LoVo (cell line): ENCODE measurements at regions not wholly inside any gene's neighbourhood (a gene's known extent, or its start where the extent isn't known, plus 50 kb on each side); places are given as distances from the start of the nearest gene placed in this dataset.

Experiments
- DNase-seq: peaks from one replicate; pipeline ENCODE4 v3.0.0-alpha.2; 2016; ENCODE audit warnings: low spot score

DNA sequence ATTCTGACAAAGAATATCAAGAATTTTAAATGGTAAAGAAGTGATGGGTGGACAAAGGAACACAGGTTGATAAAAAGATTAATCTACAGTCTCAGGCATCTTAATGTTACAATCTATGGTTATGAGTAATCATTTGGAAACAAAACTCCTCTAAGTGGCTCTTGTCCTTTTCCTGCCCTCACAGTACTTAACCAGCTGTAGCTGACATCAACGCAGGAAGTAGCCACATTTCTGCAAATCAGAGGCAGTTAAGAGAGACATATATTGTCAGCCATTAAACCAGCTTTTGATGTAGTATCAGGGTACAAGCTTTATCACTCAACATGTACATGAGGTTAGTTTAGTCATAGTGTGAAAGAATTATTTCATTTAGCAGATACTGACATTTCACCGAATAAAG, 244.6 kb downstream of the NR4A2 start:
- DNase-seq, result no peak

DNA sequence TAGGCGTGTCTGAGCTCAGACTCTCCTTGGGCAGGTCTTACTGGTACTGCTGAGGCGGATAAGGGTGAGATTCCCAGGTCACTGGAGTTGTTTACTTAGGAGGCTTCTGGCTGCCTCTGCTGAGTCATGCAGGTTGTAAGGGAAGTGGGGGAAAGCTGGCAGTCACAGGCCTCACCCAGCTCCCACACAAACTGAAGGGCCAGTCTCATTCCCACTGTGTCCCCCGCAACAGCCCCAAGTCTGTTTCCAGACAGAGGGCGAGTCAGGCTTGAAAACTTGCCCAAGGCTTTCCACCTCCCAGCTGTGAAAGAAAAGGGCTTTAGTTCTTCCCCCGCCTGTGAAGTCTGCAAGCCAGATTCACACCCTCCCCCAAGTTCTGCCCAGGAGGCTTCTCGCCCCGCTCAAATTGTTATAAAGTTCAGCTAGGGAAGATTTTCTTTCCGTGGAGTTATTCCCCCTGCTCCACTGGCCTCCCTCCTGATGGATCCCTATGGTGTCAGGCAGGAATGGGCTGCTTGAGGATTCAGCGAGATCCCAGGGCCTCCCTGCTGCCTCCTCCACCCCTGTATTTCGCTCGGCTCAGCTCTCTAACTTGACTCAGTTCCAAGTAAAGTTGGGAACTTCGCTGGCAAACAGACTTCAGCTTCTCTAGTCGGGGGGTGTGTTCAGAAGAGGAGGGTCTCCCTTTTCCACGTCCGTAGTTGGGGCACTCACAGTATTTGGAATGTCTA, 248.6 kb downstream of the NR4A2 start:
- peak; percentile 11 for DNase-seq

- no peak for DNase-seq
Observed at GRCh38 chr2:156079845-156080244, 252.7 kb downstream of the NR4A2 start.

DNA sequence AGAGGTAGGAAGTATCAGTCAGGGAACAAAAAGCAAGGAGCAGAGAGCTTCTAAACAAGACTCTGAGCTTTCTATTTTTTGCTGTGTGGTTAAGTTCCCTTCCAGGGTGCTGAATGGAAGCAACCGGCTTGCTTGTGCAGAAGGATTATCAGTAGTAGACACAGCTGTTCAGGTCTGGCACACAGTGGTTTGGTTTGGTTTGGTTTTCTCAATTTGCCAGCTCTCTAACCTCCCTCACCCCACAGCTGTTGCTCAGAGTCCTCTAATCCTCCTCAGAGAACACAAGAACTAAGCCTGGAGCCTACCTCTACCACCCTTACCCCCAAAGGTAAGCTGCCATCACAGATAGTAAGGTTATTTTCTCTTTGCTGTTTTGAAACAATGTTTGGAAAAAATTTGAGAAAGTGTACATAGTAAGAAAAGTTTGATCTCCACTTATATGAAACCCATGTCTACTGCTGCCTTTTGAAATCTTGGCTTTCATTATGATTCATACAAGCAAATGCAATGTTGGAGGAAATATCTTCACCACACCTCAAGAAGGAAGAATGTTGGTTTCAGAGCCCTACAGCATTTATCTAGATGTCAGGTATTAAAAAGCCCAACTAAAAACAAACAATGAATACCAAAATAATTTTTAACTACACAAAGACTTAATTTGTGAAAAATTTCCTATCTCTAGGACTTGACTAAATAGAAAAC, 255.3 kb downstream of the NR4A2 start:
- no peak for DNase-seq

GRCh38 chr2:156065912-156066311, 266.6 kb downstream of the NR4A2 start:
- DNase-seq, result no peak

DNA sequence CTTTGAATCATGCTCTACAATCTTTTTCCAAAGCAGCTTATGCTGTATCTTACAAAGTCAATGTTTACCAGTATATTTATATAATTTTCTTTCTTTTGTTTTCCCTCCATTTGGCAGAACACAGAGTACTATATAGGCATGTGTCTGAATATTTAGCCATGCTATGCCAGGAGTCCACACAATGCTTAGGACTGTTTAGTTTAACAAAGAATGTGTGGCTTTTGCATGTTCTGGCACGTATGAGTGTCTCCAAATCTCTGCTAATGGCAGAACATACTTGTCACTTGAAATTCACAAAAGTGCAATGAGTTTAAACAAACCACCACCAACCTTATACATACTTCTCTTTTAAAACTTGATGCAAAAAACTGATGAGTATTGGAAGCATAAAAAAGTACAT, 268.0 kb downstream of the NR4A2 start:
- DNase-seq, result no peak

DNA sequence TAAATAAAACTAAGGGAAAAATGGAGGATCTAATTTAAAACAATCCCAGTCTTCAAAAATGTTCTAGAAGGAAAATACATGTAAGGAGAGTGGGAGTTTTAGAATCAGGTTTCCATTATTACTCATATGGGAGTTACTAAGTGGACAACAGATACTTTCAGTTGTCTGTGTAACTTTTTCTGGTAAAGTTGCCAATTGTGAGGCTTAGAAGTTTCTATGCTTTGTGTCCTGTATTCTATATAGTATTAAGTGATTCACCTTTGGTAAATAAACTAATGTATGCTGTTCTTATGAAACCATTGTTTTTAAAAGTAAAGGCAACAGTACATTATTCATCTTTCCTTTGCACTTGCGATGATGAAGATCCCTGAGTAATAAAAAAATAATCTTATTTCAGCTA, 274.9 kb downstream of the NR4A2 start:
- DNase-seq, result no peak

- no peak for DNase-seq
Observed at GRCh38 chr2:156054983-156055382, 277.5 kb downstream of the NR4A2 start.

DNA sequence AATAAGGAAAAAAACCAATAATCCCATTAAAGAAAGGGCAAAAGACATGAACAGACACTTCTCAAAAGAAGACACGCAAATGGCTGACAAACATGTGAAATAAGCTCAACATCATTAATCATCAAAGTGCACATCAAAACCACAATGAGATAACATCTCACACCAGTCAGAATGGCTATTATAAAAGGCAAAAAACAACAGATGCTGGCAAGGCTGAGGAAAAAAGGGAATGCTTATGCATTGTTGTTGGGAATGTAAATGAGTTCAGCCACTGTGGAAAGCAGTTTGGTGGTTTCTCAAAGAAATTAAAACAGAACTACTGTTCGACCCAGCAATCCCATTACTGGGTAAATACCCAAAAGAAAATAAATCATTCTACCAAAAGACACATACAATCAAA, 285.6 kb downstream of the NR4A2 start:
- no peak for DNase-seq

GRCh38 chr2:156042895-156043294, 289.6 kb downstream of the NR4A2 start:
- no peak for DNase-seq

DNA sequence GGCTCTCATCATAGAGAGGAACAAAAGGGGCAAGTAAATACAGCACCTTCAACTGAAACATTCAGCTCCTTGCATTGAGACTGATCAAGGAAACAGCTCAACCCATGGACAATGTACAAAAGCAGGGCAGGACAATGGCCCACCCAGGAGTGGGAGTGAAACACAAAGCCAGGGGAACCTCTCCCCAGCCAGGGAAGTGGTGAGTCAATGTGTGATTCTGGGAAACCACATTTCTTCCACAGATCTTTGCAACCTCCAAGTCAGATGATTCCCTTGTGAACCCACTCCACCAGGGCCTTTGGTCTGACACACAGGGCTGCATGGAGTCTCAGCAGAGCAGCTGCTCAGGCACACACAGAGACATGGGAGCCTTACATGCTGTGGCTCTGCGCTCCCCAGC, 294.5 kb downstream of the NR4A2 start:
- DNase-seq, result no peak

GRCh38 chr2:156037482-156037881, 295.0 kb downstream of the NR4A2 start:
- DNase-seq, result no peak

DNA sequence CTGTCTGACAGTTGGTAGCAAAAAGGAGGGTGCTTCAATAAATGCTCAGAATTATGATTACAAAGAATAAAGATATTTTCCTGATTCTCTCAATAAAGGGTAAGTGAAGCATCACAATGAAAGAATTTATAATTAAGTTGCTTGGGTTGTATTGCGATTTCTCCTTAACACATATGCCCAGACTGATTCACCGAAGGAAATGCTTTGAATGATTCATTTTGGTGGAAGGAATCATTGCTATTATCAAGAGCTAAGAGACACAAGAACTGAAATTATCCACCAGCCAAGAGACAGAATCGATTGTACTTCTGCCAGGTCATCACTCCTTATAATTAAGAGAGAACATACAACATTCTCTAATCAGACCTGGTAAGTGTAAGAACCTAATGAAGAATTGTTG, 301.4 kb downstream of the NR4A2 start:
- DNase-seq, result no peak

- no peak for DNase-seq
Observed at GRCh38 chr2:156023229-156023869, 309.2 kb downstream of the NR4A2 start.

DNA sequence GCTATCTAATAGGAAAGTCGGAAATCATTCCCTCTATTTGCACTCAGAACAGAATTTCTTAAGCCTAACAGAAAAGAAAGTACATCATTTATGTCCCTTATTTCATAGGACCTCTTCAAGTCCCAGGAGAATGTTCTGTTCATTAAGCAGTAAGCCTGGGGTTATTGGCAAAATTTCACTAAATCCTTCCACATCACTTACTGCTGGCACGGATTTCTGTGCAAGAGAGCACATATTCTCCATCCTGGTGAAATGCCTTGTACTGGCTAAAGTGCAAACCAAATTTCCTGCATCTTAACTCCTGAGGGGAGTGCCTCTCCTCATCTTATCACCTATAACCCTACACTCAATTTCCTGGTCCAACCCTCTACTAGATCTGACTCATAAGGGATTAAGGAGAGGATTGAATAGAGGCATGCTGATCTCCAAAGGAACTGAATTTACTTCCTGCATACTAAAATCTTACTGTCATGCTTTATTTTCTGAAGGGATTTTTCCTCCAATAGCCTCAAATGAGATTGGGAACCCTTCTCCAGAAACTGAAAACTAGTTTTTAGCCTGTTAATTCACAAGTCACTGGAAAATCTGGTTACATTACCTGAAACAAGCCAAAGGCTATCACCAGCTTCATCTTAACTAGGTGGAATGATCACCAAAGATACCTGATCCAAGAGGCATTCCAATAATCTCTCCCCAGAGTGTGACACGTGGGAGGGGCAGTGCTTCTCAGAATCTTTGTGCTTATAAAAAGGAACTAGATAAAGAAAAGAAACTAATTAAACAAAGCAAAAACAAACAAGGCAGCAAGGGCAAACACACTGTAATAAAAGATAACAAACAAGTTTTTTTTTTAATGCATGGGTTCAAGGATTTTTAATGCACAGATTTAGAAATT, 311.1 kb downstream of the NR4A2 start:
- DNase-seq, result peak; percentile 45

GRCh38 chr2:156019341-156019740, 313.2 kb downstream of the NR4A2 start:
- no peak for DNase-seq

DNA sequence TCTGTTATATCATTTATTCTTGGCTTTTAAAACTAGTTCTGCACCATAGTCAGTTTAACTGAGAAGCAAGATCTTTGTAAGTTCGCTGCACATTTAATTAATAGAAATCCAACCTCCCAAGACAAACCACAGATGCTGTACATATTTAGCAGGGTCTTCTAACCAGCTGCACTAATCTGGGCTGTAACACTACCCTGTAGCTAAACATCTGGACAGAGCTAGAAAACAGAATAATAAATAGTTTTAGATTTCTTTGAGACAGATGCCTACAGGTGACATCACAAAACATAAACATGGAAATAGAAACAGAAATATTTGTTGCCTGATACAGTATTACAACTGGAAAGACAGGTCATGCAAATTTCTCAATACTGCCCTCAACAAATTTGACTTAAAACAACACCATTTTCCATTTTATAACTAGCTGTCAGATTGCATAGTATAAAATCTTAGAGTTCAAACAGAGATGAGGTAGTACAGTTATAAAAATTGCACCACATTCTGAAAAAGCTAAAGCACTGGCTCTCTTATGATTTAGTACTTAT, 315.1 kb downstream of the NR4A2 start:
- no peak for DNase-seq

DNA sequence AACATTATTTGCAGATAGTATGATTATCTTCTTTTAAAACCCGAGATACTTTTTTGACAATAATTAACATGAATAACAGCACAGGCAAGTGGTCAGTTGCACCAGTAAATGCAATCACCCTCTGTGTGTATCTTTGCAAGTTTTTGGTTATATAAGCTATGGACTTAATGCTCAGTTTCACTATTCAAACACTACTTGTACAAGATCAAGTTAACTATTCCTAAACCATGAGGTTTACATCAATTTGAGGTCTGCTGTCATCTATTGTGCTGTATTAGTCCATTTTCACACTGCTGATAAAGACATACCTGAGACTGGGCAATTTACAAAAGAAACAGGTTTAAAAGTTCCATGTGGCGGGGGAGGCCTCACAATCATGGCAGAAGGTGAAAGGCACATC, 323.2 kb downstream of the NR4A2 start:
- DNase-seq, result no peak

DNA sequence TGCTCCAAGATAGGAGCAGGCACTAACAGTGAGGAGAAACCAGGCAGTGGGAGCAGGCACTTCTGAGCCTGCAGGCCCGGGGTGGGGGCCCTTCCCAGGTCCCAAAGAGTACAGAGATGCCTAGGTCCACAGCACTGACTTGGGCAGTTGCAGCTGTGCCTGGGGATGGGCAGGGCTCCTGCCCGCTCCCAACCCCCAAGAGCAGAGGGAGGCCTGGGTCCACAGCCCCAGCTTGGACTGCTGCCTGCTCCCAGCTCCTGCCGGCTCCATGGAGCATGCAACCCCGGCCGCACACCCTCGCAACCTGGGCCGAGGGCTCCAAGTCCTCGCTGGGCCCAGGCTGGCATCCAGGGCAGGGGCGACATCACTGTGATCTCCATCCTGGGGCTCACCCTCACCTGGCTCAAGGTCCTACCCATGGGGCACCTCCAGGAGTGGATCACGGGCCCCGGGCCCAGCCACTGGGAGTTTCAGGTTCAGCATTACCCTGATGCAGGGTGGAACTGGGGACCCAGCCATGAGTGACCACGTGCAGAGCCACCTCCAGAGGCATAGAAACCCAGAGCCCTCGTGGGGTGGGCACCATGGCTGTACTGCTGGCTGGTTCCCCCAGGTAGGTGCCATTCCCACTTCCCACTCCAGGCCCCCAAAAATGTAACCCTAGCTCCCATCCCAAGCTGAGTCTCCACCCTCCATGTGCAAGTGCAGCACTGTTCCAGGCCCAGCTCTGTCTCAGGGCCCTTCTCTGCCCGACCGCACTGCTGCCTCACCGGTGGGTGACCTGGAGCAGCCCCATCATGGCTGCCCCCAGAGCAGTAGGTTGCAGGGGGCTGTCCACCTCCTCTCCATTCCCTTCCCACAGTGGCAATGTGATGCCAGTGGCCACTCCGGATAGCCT, 325.6 kb downstream of the NR4A2 start:
- DNase-seq, result no peak

- DNase-seq, result no peak
Observed at GRCh38 chr2:156005999-156006712, 326.4 kb downstream of the NR4A2 start.
